ENCODE measurements at regions not wholly inside any gene's neighbourhood (a gene's known extent, or its start where the extent isn't known, plus 50 kb on each side); places are given as distances from the start of the nearest gene placed in this dataset.
"Not testable (repeated sequence)": the region's sequence is repeated elsewhere in the genome, so short reads cannot be mapped to it uniquely, and the experiment has no call there.

- FAIRE-seq: no peak
These were observed 179.8 kb upstream of the RBBP8 start for GRCh38 chr18:22753130-22753831.

- not testable (repeated sequence) for FAIRE-seq
These were observed 169.1 kb upstream of the RBBP8 start for GRCh38 chr18:22764005-22764404.

DNA sequence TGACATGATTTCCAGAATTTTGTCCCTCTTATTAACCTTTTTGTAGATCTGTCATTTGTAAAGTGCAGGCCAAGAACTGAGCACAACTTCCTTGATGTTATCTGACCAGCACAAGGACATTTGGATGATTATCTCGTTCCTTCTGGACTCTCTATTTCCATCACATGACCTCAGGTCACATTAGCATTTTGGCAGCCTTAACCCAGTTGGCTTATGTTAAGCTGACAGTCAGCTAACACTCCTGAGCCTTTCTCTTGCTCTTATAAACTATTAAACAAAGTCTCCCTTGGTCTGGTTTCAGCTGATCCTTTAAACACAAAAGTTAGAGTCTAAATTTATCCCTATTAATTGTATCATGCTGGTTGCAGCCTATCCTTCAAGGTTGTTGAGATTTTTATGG is 167.2 kb upstream of the RBBP8 start:
- FAIRE-seq: no peak

GRCh38 chr18:22767653-22768052 is 165.5 kb upstream of the RBBP8 start:
- FAIRE-seq: no peak

- no peak for FAIRE-seq
These were observed 159.2 kb upstream of the RBBP8 start for GRCh38 chr18:22773944-22774343.

- FAIRE-seq: no peak
These were observed 154.1 kb upstream of the RBBP8 start for GRCh38 chr18:22778996-22779395.

- no peak for FAIRE-seq
These were observed 149.9 kb upstream of the RBBP8 start for GRCh38 chr18:22783245-22783644.

- no peak for FAIRE-seq
These were observed 149.5 kb upstream of the RBBP8 start for GRCh38 chr18:22783662-22784076.

- peak; percentile 26 for FAIRE-seq
These were observed 144.1 kb upstream of the RBBP8 start for GRCh38 chr18:22789052-22789451.

GRCh38 chr18:22789600-22789999 is 143.5 kb upstream of the RBBP8 start:
- no peak for FAIRE-seq

GRCh38 chr18:22790545-22791309 is 142.4 kb upstream of the RBBP8 start:
- no peak for FAIRE-seq

DNA sequence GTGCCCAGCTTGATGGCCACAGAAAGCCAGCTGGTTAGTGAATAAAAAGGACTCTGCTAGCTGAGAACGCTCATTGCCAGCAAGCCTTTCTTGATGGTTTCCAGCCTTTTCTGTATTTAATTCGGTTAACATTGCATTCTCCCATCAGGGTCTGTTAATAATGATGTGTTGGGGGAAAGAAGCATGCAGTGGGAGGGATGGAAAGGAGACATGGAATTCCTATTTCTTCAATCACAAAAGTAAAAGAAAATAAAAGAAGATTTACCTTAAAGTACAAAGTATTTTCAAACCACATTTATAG is 141.9 kb upstream of the RBBP8 start:
- FAIRE-seq: no peak

DNA sequence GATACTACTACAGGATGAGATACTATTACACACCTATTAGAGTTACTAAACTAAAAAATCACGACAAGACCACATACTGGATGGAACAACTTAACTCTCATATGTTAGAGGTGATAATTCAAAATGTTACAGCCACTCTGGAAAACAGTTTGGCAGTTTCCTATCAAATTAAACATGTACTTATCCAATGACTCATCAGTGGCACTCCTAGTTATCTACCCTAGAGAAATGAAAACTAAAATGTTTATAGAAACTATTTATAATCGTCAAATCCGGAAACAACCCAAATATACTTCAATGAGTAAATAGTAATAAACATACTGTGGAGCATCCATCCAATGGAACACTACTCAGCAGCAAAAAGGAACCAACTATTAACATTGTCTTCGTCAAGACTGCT is 137.0 kb upstream of the RBBP8 start:
- FAIRE-seq: no peak

GRCh38 chr18:22800551-22800951 is 132.6 kb upstream of the RBBP8 start:
- no peak for FAIRE-seq

DNA sequence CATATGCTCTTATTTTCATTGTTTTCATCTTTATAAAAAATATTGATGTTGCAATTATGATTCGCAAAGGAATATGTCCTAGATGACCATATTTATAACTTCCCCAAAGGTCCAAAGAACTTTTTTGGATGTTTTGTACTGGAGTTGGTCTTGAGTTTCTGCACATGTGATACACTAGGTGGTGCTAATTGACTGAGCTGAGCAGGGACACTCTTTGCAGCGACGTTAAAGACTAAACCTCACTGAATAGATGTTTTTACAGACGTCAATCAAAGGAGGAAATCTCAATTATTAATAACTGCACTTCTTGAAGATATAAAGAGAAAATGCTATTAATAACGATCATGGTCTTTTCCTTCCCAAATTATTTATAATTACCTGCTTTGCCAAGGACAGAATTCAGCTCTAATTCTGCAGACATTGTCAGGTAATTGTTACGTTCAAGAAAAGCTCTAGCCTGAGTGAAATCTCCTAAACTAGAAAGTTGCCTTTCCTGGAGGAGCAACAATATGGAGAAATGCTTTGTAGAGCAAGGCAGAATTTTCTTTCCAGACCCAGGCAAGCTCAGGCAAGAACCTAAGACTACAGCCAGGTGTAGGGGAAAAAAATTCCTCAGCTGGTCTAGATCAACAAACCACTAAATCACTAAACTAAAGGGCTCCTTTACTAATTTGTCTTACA is 119.3 kb upstream of the RBBP8 start:
- peak; percentile 88 for FAIRE-seq

- no peak for FAIRE-seq
These were observed 118.8 kb upstream of the RBBP8 start for GRCh38 chr18:22814329-22814703.

GRCh38 chr18:22816266-22817176 is 116.6 kb upstream of the RBBP8 start:
- FAIRE-seq: no peak

DNA sequence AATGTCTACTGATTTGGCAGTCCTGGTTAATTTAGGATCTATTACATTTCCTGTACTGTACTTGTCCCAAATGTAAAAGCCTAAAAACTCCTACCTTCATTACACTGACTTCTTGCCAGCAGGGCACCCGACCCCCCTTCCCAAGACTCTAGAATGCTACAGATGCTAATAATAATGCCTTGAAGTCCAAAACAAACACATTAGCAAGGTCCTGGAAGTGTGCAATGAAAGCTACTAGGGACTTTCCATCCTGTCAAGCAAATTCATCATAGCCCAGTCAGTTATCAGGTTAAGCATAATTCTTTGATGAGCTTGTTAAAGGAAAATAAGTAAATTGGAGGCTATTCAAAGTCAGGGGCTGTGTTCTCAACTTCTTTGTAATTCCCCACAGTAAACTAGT is 115.3 kb upstream of the RBBP8 start:
- no peak for FAIRE-seq

DNA sequence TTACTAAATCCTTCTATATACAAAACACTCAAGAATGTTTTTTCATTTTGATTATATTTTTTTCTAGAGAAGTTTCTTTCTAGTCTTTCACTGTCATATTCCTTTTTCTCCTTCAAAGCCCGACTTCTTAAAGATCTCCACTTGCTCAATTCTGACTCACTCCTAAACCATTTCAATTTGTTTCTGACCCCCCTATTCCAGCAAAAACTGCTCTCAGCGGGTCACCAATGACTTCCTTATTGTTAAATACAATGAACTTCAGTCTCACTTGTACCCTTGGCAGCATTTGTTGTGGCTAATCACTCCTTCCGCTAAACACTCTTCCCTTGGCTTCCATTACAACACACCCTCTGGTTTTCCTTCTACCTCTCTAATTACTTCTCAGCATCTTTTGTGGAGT is 111.1 kb upstream of the RBBP8 start:
- FAIRE-seq: no peak

DNA sequence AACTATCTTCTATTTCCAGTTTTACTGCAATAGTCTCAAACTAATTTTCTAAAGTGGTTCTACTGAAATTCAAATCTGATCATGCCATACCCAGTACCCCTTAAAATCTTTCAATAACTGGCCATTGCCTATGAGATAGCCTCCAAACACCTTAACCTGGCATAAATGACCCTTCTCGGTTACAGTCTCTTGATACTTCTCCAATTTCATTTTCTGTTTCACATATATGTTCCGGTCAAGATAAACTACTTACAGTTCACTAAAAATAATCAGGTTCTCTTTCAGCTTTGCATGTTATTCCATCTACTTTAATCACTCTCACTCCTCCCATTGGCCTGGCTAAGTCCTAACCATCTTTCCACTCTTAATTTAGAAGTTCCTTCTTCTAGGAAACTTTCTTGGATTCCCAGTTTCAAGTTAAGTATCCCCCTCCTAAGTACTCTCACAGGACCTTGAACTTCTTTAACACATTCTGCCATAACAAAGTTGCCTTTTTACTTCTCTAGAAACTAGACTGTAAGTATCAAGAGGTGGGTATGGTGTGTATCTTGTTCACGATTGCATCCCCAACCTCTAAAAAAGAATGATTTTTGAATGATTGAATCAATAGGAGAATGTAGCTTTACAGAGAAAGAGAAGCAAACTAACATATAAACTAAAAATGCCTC is 110.2 kb upstream of the RBBP8 start:
- FAIRE-seq: no peak

- FAIRE-seq: no peak
These were observed 106.4 kb upstream of the RBBP8 start for GRCh38 chr18:22826726-22827125.

- FAIRE-seq: no peak
These were observed 105.9 kb upstream of the RBBP8 start for GRCh38 chr18:22827216-22827615.

All from endometrium (tissue), 2 donors.